Upper lobe of right lung (tissue), 1 donor: ENCODE measurements at regions not wholly inside any gene's neighbourhood (a gene's known extent, or its start where the extent isn't known, plus 50 kb on each side); places are given as distances from the start of the nearest gene placed in this dataset.
"Not testable (repeated sequence)": the region's sequence is repeated elsewhere in the genome, so short reads cannot be mapped to it uniquely, and the experiment has no call there.

Experiments used
- ATAC-seq: fragments of 200-7000 bp; cut with Tn5 transposase; one replicate; pipeline ENCODE4 v1.9.1; 2020; ENCODE audit warnings: mild to moderate bottlenecking, moderate library complexity
- DNase-seq: peaks from one replicate; pipeline ENCODE4 v3.0.0-alpha.2; 2020
- H3K27ac ChIP-seq: fragments of 200-600 bp; one replicate; pipeline ENCODE4 v1.8.0; 2022
- H3K27me3 ChIP-seq: fragments of 200-600 bp; one replicate; pipeline ENCODE4 v1.8.0; 2022; ENCODE audit warnings: mild to moderate bottlenecking
- H3K36me3 ChIP-seq: fragments of 200-600 bp; one replicate; pipeline ENCODE4 v1.8.0; 2022
- H3K4me1 ChIP-seq: fragments of 200-600 bp; one replicate; pipeline ENCODE4 v1.8.0; 2022
- H3K4me3 ChIP-seq: fragments of 200-600 bp; one replicate; pipeline ENCODE4 v1.8.0; 2022; ENCODE audit warnings: mild to moderate bottlenecking
- H3K9me3 ChIP-seq: fragments of 200-600 bp; one replicate; pipeline ENCODE4 v1.8.0; 2022
- CTCF ChIP-seq: fragments of 200-600 bp; IDR thresholded peaks from one replicate; pipeline ENCODE4 v1.8.0; 2022; ENCODE audit warnings: antibody characterized with exemption
- intact Hi-C: fragments of 100-400 bp; cut with DNase I; formaldehyde crosslinking; loops from one replicate; pipeline ENCODE4 v1.11.0; 2022
- donor health status: DM: no; HTN: yes; CAD: no; lungs with severe emphysema.

- intact Hi-C loops, result no loop called here
- no peak for TF ChIP-seq CTCF
- DNase-seq (no peak), ATAC-seq (no peak)
- no peaks in the 10 kb centered on the region for H3K36me3 ChIP-seq
- no peak overlapping the region for H3K4me3 ChIP-seq
- H3K4me1 ChIP-seq, result peaks cover 5% of the 10 kb centered on the region
- no peaks in the 10 kb centered on the region for H3K9me3 ChIP-seq
- peak overlapping the region; percentile 66 for H3K27ac ChIP-seq
- no peaks in the 10 kb centered on the region for H3K27me3 ChIP-seq
Observed at GRCh38 chr6:3918469-3918868, 69.3 kb downstream of the FAM50B start.

GRCh38 chr6:3919130-3919628, 70.0 kb downstream of the FAM50B start:
- H3K27ac ChIP-seq, result peak overlapping the region; percentile 66
- no peaks in the 10 kb centered on the region for H3K9me3 ChIP-seq
- no peaks in the 10 kb centered on the region for H3K27me3 ChIP-seq
- no peak for TF ChIP-seq CTCF
- DNase-seq (peak; percentile 73), ATAC-seq (peak; percentile 91)
- H3K4me3 ChIP-seq, result no peak overlapping the region
- H3K36me3 ChIP-seq, result no peaks in the 10 kb centered on the region
- intact Hi-C loops, result no loop called here
- H3K4me1 ChIP-seq, result peaks cover under 1% of the 10 kb centered on the region

GRCh38 chr6:3919849-3920248, 70.7 kb downstream of the FAM50B start:
- H3K27ac ChIP-seq, result peak overlapping the region; percentile 66
- H3K4me3 ChIP-seq, result no peak overlapping the region
- no peaks in the 10 kb centered on the region for H3K36me3 ChIP-seq
- intact Hi-C loops, result no loop called here
- DNase-seq, result no peak
- ATAC-seq, result no peak
- H3K27me3 ChIP-seq, result no peaks in the 10 kb centered on the region
- TF ChIP-seq CTCF, result no peak
- H3K9me3 ChIP-seq, result no peaks in the 10 kb centered on the region
- H3K4me1 ChIP-seq, result no peaks in the 10 kb centered on the region

- Histone ChIP-seq H3K4me3 (no peak overlapping the region), H3K27ac (no peak overlapping the region), H3K9me3 (no peaks in the 10 kb centered on the region), H3K36me3 (no peaks in the 10 kb centered on the region), H3K27me3 (no peaks in the 10 kb centered on the region), H3K4me1 (no peaks in the 10 kb centered on the region)
- TF ChIP-seq CTCF, result no peak
- intact Hi-C loops, result no loop called here
- DNase-seq (no peak), ATAC-seq (no peak)
Observed at GRCh38 chr6:3920321-3920720, 71.1 kb downstream of the FAM50B start.

- ATAC-seq (no peak), DNase-seq (no peak)
- Histone ChIP-seq H3K4me1 (no peaks in the 10 kb centered on the region), H3K27ac (no peak overlapping the region), H3K9me3 (no peaks in the 10 kb centered on the region), H3K4me3 (no peak overlapping the region), H3K36me3 (no peaks in the 10 kb centered on the region), H3K27me3 (no peaks in the 10 kb centered on the region)
- intact Hi-C loops, result no loop called here
- TF ChIP-seq CTCF, result no peak
Observed at GRCh38 chr6:3921663-3922062, 72.5 kb downstream of the FAM50B start.

GRCh38 chr6:3922619-3923018, 73.4 kb downstream of the FAM50B start:
- ATAC-seq, H3K27ac ChIP-seq, H3K27me3 ChIP-seq, H3K36me3 ChIP-seq, H3K4me3 ChIP-seq, DNase-seq, intact Hi-C loops, H3K9me3 ChIP-seq, H3K4me1 ChIP-seq: not testable (repeated sequence)

GRCh38 chr6:3925223-3926149, 76.3 kb downstream of the FAM50B start:
- H3K27ac ChIP-seq, H3K4me3 ChIP-seq, intact Hi-C loops, H3K4me1 ChIP-seq, DNase-seq, H3K9me3 ChIP-seq, H3K36me3 ChIP-seq, H3K27me3 ChIP-seq: not testable (repeated sequence)
- ATAC-seq, result peak; percentile 72
